Fibroblast of villous mesenchyme (primary cell): ENCODE measurements at regions not wholly inside any gene's neighbourhood (a gene's known extent, or its start where the extent isn't known, plus 50 kb on each side); places are given as distances from the start of the nearest gene placed in this dataset.

Experiments used
- DNase-seq: peaks from one replicate; pipeline ENCODE4 v3.0.0-alpha.2; 2010; ENCODE audit warnings: low read depth
- H3K4me3 ChIP-seq: 2 replicates; pipeline ENCODE4 v1.5.1; 2011; ENCODE audit warnings: low read depth, mild to moderate bottlenecking, low read length
- CTCF ChIP-seq: IDR thresholded peaks from 2 replicates; pipeline ENCODE4 v1.5.1; 2012; ENCODE audit warnings: low read depth, mild to moderate bottlenecking, low read length; ENCODE audit not compliant: insufficient read depth

GRCh38 chr13:59538512-59538911 lies 625.2 kb downstream of the DIAPH3 start:
- no peak for DNase-seq
- no peak overlapping the region for H3K4me3 ChIP-seq
- TF ChIP-seq CTCF = no peak

GRCh38 chr13:59542303-59542702 lies 621.4 kb downstream of the DIAPH3 start:
- H3K4me3 ChIP-seq = no peak overlapping the region
- DNase-seq = no peak
- no peak for TF ChIP-seq CTCF

- H3K4me3 ChIP-seq = no peak overlapping the region
- no peak for DNase-seq
- no peak for TF ChIP-seq CTCF
Measured at GRCh38 chr13:59543418-59543817, 620.3 kb downstream of the DIAPH3 start.

GRCh38 chr13:59545007-59545406 lies 618.7 kb downstream of the DIAPH3 start:
- TF ChIP-seq CTCF = no peak
- H3K4me3 ChIP-seq = no peak overlapping the region
- DNase-seq = no peak

- H3K4me3 ChIP-seq = no peak overlapping the region
- no peak for DNase-seq
- TF ChIP-seq CTCF = no peak
Measured at GRCh38 chr13:59546178-59546577, 617.5 kb downstream of the DIAPH3 start.

GRCh38 chr13:59547950-59548349 lies 615.8 kb downstream of the DIAPH3 start:
- TF ChIP-seq CTCF = no peak
- H3K4me3 ChIP-seq = no peak overlapping the region
- DNase-seq = no peak

- TF ChIP-seq CTCF = no peak
- no peak for DNase-seq
- H3K4me3 ChIP-seq = no peak overlapping the region
Measured at GRCh38 chr13:59562924-59563323, 600.8 kb downstream of the DIAPH3 start.
